Brain microvascular endothelial cell (primary cell): ENCODE measurements at regions not wholly inside any gene's neighbourhood (a gene's known extent, or its start where the extent isn't known, plus 50 kb on each side); places are given as distances from the start of the nearest gene placed in this dataset.

Experiments
- DNase-seq: peaks from one replicate; pipeline ENCODE4 v3.0.0-alpha.2; 2020
- H3K27ac ChIP-seq: fragments of 250-450 bp; sonication (Bioruptor Pico); 2 replicates; pipeline ENCODE4 v1.5.1; 2020; ENCODE audit warnings: mild to moderate bottlenecking, moderate library complexity
- H3K27me3 ChIP-seq: fragments of 250-450 bp; sonication (Bioruptor Pico); replicated peaks from 2 replicates; pipeline ENCODE4 v1.5.1; 2020; ENCODE audit warnings: mild to moderate bottlenecking
- H3K36me3 ChIP-seq: fragments of 250-450 bp; sonication (Bioruptor Pico); replicated peaks from 2 replicates; pipeline ENCODE4 v1.5.1; 2020; ENCODE audit warnings: mild to moderate bottlenecking
- H3K4me3 ChIP-seq: 2 replicates; pipeline ENCODE4 v1.5.1; 2011; ENCODE audit warnings: low read depth, mild to moderate bottlenecking, control low read depth, low read length, moderate library complexity
- in situ Hi-C: cut with HindIII; loops from 2 replicates; pipeline ENCODE4 v1.10.0; 2017; ENCODE audit warnings: low sequenced_read_pairs, low pct_ligation_motif_present
- TF ChIP-seq, protein P1 (sequence below): IDR thresholded peaks from 2 replicates; pipeline ENCODE4 v1.5.1; 2011; ENCODE audit warnings: low read depth, mild to moderate bottlenecking, moderate library complexity, low read length, control low read depth, inconsistent platforms; ENCODE audit errors: missing control alignments

- H3K36me3 ChIP-seq, result no peaks in the 10 kb centered on the region
- no peak for DNase-seq
- in situ Hi-C loops, result no loop called here
- no peak overlapping the region for H3K4me3 ChIP-seq
- no peaks in the 10 kb centered on the region for H3K27me3 ChIP-seq
- no peak overlapping the region for H3K27ac ChIP-seq
- TF ChIP-seq, protein P1, sequence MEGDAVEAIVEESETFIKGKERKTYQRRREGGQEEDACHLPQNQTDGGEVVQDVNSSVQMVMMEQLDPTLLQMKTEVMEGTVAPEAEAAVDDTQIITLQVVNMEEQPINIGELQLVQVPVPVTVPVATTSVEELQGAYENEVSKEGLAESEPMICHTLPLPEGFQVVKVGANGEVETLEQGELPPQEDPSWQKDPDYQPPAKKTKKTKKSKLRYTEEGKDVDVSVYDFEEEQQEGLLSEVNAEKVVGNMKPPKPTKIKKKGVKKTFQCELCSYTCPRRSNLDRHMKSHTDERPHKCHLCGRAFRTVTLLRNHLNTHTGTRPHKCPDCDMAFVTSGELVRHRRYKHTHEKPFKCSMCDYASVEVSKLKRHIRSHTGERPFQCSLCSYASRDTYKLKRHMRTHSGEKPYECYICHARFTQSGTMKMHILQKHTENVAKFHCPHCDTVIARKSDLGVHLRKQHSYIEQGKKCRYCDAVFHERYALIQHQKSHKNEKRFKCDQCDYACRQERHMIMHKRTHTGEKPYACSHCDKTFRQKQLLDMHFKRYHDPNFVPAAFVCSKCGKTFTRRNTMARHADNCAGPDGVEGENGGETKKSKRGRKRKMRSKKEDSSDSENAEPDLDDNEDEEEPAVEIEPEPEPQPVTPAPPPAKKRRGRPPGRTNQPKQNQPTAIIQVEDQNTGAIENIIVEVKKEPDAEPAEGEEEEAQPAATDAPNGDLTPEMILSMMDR, result no peak
Observed at GRCh38 chr2:22530131-22530530, 854.8 kb upstream of the KLHL29 start.

DNA sequence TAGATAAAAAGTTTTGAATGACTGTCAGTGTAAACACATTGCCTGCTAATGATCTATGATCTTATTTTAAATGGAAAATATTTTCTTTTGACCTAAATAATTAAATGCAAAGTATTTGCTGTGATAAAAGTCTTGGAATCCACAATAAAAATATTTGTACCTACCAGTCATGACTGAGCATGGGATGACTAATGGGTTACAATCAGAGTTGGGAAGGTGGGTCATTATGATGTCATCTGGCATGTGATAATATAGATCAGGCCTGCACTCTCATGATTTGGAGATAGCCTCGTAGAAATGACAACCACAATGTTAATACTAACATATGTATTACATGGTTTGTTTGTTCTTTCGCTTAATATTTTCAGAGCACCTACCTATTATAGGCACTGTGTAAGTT lies 848.8 kb upstream of the KLHL29 start:
- no peaks in the 10 kb centered on the region for H3K27me3 ChIP-seq
- H3K27ac ChIP-seq, result no peak overlapping the region
- no peak overlapping the region for H3K4me3 ChIP-seq
- TF ChIP-seq, protein P1, result no peak
- in situ Hi-C loops, result no loop called here
- H3K36me3 ChIP-seq, result no peaks in the 10 kb centered on the region
- DNase-seq, result peak; percentile 34

GRCh38 chr2:22554453-22554852 lies 830.5 kb upstream of the KLHL29 start:
- TF ChIP-seq, protein P1, result no peak
- Histone ChIP-seq H3K36me3 (no peaks in the 10 kb centered on the region), H3K27ac (no peak overlapping the region), H3K27me3 (no peaks in the 10 kb centered on the region), H3K4me3 (no peak overlapping the region)
- no peak for DNase-seq
- in situ Hi-C loops, result no loop called here

- DNase-seq, result no peak
- H3K4me3 ChIP-seq, result no peak overlapping the region
- no peaks in the 10 kb centered on the region for H3K27me3 ChIP-seq
- in situ Hi-C loops, result no loop called here
- no peak overlapping the region for H3K27ac ChIP-seq
- H3K36me3 ChIP-seq, result no peaks in the 10 kb centered on the region
- TF ChIP-seq, protein P1, result no peak
Observed at GRCh38 chr2:22557406-22557805, 827.6 kb upstream of the KLHL29 start.

DNA sequence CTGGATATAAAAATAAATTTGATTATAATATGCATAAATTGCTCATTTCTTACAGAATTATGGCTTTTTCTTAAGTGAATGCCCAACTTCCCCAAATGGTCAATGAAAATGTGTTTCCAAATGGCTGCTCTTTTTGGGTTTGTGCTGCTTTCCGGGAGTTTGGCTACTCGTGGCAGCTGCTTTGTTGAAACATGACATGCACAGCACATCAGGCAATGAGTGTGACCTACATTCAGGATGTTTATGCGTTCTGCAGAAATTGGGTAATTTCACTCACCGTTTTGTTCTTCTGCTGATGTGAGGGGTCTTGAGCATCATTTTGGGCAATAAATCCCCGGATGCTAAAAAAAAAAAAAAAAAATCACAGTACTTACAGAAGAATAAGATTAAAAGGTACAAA lies 825.0 kb upstream of the KLHL29 start:
- in situ Hi-C loops, result no loop called here
- Histone ChIP-seq H3K27me3 (no peaks in the 10 kb centered on the region), H3K27ac (no peak overlapping the region), H3K36me3 (no peaks in the 10 kb centered on the region), H3K4me3 (no peak overlapping the region)
- DNase-seq, result no peak
- TF ChIP-seq, protein P1, result no peak

DNA sequence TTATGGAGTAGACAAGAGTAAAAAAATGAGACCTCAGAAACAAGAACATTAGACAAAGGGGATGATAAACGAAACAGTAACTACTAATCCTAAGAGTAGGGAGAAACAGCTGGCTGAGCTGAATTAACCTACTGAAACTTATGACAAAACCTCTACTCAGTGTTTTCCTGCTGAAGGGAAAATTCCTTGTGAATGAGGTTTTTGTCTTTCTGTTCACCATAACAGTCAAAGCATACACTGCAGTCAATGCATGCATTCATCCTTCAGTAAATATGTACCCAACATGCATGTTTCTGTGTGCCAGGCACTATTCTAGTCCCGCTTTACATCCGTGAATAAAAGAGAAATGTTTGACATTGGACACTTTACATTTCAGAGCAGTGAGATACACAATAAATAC lies 805.6 kb upstream of the KLHL29 start:
- H3K4me3 ChIP-seq, result no peak overlapping the region
- DNase-seq, result no peak
- H3K27me3 ChIP-seq, result no peaks in the 10 kb centered on the region
- in situ Hi-C loops, result no loop called here
- TF ChIP-seq, protein P1, result no peak
- H3K36me3 ChIP-seq, result no peaks in the 10 kb centered on the region
- H3K27ac ChIP-seq, result no peak overlapping the region
